Gastrocnemius medialis (tissue), 4 donors: ENCODE measurements at regions not wholly inside any gene's neighbourhood (a gene's known extent, or its start where the extent isn't known, plus 50 kb on each side); places are given as distances from the start of the nearest gene placed in this dataset.

ENCODE experiments used
- ATAC-seq, 2 donors: fragments of 150-250 bp; one replicate each; pipeline ENCODE4 v1.9.1; 2016
- DNase-seq, 2 donors: peaks; one replicate each; pipeline ENCODE4 v3.0.0-alpha.2; 2019
- H3K27ac ChIP-seq, 4 donors: fragments of 200-600 bp; sonication (generic); 1 replicate in 1 of 4; 2 replicates in 3 of 4; pipeline ENCODE4 v1.5.1; 2016 to 2018; ENCODE audit warnings: mild to moderate bottlenecking in 2 of 4, moderate library complexity in 1 of 4
- H3K27me3 ChIP-seq, 3 donors: fragments of 200-600 bp; sonication (generic) in 2 of 3; 1 replicate in 1 of 3; 2 replicates in 2 of 3; pipeline versions ENCODE4 v1.5.1 to v1.6.0; 2016 to 2019; ENCODE audit warnings: mild to moderate bottlenecking in 1 of 3, moderate library complexity in 1 of 3
- H3K36me3 ChIP-seq, 2 donors: fragments of 200-600 bp; sonication (generic) in 1 of 2; one replicate each; pipeline ENCODE4 v1.5.1; 2017 to 2018
- H3K4me1 ChIP-seq, 2 donors: fragments of 200-600 bp; sonication (generic) in 1 of 2; one replicate each; pipeline ENCODE4 v1.5.1; 2016 to 2017; ENCODE audit warnings: mild to moderate bottlenecking in 2 of 2
- H3K4me3 ChIP-seq, 4 donors: fragments of 200-600 bp; sonication (generic) in 3 of 4; 1 replicate in 1 of 4; 2 replicates in 3 of 4; pipeline ENCODE4 v1.5.1; 2016 to 2019; ENCODE audit warnings: mild to moderate bottlenecking in 2 of 4
- H3K9me3 ChIP-seq, 3 donors: fragments of 200-600 bp; sonication (generic) in 2 of 3; 1 replicate in 1 of 3; 2 replicates in 2 of 3; pipeline ENCODE4 v1.5.1; 2016 to 2019
- POLR2A ChIP-seq, 2 donors: fragments of 450-650 bp; IDR thresholded peaks; one replicate each; pipeline ENCODE4 v1.6.1; 2017; ENCODE audit warnings: antibody characterized with exemption in 2 of 2, mild to moderate bottlenecking in 2 of 2, moderate library complexity in 2 of 2
- in situ Hi-C, 4 donors: fragments of 200-750 bp; cut with MboI; loops; one replicate each; pipeline versions ENCODE4 v1.15.0 to v1.8.0; 2017; ENCODE audit warnings: low sequenced_read_pairs in 4 of 4
- intact Hi-C: fragments of 100-400 bp; cut with DNase I; formaldehyde crosslinking; loops from one replicate; pipeline ENCODE4 v1.15.1; 2023; ENCODE audit warnings: low total_unique reads
- TF ChIP-seq, protein P1 (sequence below), 5 experiments: fragments of 450-650 bp in 3 of 5; fragments of 200-600 bp in 2 of 5; sonication (generic) in 2 of 5; IDR thresholded peaks in 4 of 5; conservative IDR thresholded peaks in 1 of 5; 1 replicate in 4 of 5; 2 replicates in 1 of 5; pipeline ENCODE4 v1.5.1; 2016 to 2019; ENCODE audit warnings: antibody characterized with exemption in 5 of 5, mild to moderate bottlenecking in 3 of 5, moderate library complexity in 3 of 5

DNA sequence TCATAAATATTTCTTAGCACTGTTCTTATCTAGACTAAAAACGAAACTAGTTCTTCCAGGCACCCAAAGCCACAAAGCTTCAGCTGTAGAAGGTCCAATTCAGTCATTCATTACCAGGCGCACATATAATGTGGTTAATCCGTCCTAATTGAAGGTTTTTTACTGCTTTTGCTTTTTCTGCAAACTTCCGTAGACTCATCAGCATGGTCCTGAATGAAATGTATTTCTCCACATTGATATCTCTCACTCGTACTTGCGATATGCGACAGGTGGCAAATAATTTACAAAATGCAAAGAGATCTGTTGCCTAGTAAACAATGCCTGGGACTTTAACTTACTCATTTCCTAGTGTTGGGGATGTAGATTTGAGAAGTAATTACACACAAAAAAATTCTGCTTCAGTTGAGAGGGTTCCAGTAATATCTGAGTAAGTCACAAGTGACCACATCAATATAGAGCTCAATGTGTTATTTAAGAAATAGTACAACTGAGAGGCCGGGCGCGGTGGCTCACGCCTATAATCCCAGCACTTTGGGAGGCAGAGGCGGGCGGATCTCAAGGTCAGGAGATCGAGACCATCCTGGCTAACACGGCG is 75.0 kb upstream of the MBNL1 start:
- TF ChIP-seq, protein P1, sequence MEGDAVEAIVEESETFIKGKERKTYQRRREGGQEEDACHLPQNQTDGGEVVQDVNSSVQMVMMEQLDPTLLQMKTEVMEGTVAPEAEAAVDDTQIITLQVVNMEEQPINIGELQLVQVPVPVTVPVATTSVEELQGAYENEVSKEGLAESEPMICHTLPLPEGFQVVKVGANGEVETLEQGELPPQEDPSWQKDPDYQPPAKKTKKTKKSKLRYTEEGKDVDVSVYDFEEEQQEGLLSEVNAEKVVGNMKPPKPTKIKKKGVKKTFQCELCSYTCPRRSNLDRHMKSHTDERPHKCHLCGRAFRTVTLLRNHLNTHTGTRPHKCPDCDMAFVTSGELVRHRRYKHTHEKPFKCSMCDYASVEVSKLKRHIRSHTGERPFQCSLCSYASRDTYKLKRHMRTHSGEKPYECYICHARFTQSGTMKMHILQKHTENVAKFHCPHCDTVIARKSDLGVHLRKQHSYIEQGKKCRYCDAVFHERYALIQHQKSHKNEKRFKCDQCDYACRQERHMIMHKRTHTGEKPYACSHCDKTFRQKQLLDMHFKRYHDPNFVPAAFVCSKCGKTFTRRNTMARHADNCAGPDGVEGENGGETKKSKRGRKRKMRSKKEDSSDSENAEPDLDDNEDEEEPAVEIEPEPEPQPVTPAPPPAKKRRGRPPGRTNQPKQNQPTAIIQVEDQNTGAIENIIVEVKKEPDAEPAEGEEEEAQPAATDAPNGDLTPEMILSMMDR (IDR thresholded peaks at IDR 0.05 in 4 of 5, conservative IDR thresholded peaks at IDR 0.05 in 1 of 5), result no peak
- no peak for TF ChIP-seq POLR2A (IDR thresholded peaks at IDR 0.05)
- Histone ChIP-seq H3K36me3 (no peaks in the 10 kb centered on the region), H3K9me3 (no peaks in the 10 kb centered on the region), H3K4me3 (no peak overlapping the region), H3K27ac (no peak overlapping the region), H3K4me1 (peaks cover 13 to 16% of the 10 kb centered on the region in 2 donors), H3K27me3 (no peaks in the 10 kb centered on the region)
- in situ Hi-C loops (loop anchor here in 1 of 4 donors (25.0 kb wide), 1 partner anchor 269 kb away; no protein-coding TSS in a partner anchor), intact Hi-C loops (no loop called here)
- ATAC-seq (no peak), DNase-seq (no peak)

DNA sequence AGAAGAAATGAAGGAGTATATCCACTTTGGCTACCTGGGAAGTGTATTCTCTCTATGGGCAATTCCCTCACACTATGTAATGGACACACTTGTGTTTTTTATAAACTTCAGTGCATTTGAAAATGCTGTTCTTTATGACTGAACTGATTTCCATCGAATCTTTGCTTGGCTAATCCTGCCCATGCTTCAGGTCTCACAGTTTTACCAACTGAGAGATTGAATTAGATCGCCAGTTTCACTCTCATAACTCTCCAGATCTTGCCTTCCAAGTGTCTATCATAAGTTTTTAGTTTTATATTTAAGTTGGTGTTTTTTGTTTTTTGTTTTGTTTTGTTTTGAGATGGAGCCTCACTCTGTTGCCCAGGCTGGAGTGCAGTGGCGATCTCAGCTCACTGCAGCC is 73.5 kb upstream of the MBNL1 start:
- H3K4me1 ChIP-seq, result peaks cover 23 to 26% of the 10 kb centered on the region in 2 donors
- intact Hi-C loops, result loop anchor here (5.0 kb wide), 1 partner anchor 37 kb away; no protein-coding TSS in a partner anchor
- H3K36me3 ChIP-seq, result no peaks in the 10 kb centered on the region
- in situ Hi-C loops, result loop anchor here in 1 of 4 donors (25.0 kb wide), 1 partner anchor 267 kb away; no protein-coding TSS in a partner anchor
- H3K27me3 ChIP-seq, result no peaks in the 10 kb centered on the region
- H3K27ac ChIP-seq, result no peak overlapping the region
- H3K4me3 ChIP-seq, result no peak overlapping the region
- no peak for DNase-seq
- TF ChIP-seq, protein P1 (IDR thresholded peaks at IDR 0.05 in 4 of 5, conservative IDR thresholded peaks at IDR 0.05 in 1 of 5), result no peak
- TF ChIP-seq POLR2A (IDR thresholded peaks at IDR 0.05), result no peak
- no peak for ATAC-seq
- no peaks in the 10 kb centered on the region for H3K9me3 ChIP-seq

DNA sequence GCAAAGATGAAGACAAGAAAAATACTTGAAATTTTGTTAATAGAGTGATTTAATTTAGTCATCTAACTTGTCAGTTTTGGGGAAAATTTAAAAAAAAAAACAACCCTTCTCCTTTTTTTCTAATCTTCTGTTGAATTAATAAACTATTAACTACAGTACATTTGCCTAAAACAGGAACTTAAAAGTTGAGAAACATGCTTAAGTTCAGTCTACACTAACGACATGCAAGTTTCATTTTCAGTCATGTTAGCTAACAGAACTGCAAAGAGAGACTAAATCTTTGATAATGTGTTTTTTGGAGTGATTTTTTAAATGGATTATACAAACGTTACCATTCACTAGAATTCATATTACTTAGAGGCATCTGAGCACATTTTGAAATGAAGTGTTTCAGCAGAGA is 71.9 kb upstream of the MBNL1 start:
- ATAC-seq (no peak), DNase-seq (no peak)
- peak overlapping the region in 3 of 4 donors; percentile 4 to 37 (median 7) for H3K4me3 ChIP-seq
- H3K36me3 ChIP-seq, result no peaks in the 10 kb centered on the region
- no peaks in the 10 kb centered on the region for H3K9me3 ChIP-seq
- intact Hi-C loops (loop anchor here (5.0 kb wide), 1 partner anchor 36 kb away; no protein-coding TSS in a partner anchor), in situ Hi-C loops (loop anchor here in 1 of 4 donors (25.0 kb wide), 1 partner anchor 266 kb away; no protein-coding TSS in a partner anchor)
- TF ChIP-seq, protein P1 (IDR thresholded peaks at IDR 0.05 in 4 of 5, conservative IDR thresholded peaks at IDR 0.05 in 1 of 5), result no peak
- TF ChIP-seq POLR2A (IDR thresholded peaks at IDR 0.05), result no peak
- H3K27ac ChIP-seq, result peak overlapping the region in 3 of 4 donors; percentile 77 to 84 (median 80)
- no peaks in the 10 kb centered on the region for H3K27me3 ChIP-seq
- H3K4me1 ChIP-seq, result peaks cover 35 to 36% of the 10 kb centered on the region in 2 donors

DNA sequence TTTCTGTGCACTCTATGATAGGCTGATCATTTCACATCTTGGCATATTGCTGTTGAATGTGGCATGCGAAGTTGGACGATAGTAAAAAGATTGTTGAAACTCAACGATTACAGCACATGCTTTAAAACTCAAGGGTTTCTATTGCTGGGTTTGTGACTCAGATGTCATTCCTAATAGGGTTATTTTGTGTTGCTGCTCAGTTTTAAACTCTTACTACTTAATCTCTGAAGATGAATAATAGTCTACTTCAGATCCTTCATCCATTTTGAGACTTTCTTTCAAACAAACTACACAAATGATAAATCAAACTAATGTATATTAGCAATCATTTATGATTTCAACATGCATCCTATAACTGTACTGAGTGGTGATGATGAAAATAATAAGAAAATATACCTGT is 71.3 kb upstream of the MBNL1 start:
- no peak for DNase-seq
- peak; percentile 65 to 68 for ATAC-seq
- H3K4me1 ChIP-seq, result peaks cover 42 to 43% of the 10 kb centered on the region in 2 donors
- H3K36me3 ChIP-seq, result no peaks in the 10 kb centered on the region
- peak overlapping the region; percentile 58 to 84 (median 78) for H3K27ac ChIP-seq
- intact Hi-C loops (loop anchor here (5.0 kb wide), 1 partner anchor 35 kb away; no protein-coding TSS in a partner anchor), in situ Hi-C loops (loop anchor here in 1 of 4 donors (25.0 kb wide), 1 partner anchor 265 kb away; no protein-coding TSS in a partner anchor)
- no peaks in the 10 kb centered on the region for H3K27me3 ChIP-seq
- H3K9me3 ChIP-seq, result no peaks in the 10 kb centered on the region
- no peak for TF ChIP-seq POLR2A (IDR thresholded peaks at IDR 0.05)
- TF ChIP-seq, protein P1 (IDR thresholded peaks at IDR 0.05 in 4 of 5, conservative IDR thresholded peaks at IDR 0.05 in 1 of 5), result no peak
- peak overlapping the region in 2 of 4 donors; percentile 4 to 37 for H3K4me3 ChIP-seq
